GM19193 (cell line): ENCODE measurements at regions not wholly inside any gene's neighbourhood (a gene's known extent, or its start where the extent isn't known, plus 50 kb on each side); places are given as distances from the start of the nearest gene placed in this dataset.

Experiments
- POLR2A ChIP-seq: IDR thresholded peaks from 4 replicates; pipeline ENCODE4 v1.6.1; 2011; ENCODE audit not compliant: insufficient read depth, insufficient read length; ENCODE audit errors: extremely low read depth

GRCh38 chr6:166774292-166774691 is 147.2 kb upstream of the RPS6KA2 start:
- no peak for TF ChIP-seq POLR2A

- TF ChIP-seq POLR2A, result no peak
Measured at GRCh38 chr6:166772518-166772917, 145.5 kb upstream of the RPS6KA2 start.

GRCh38 chr6:166771701-166772100 is 144.7 kb upstream of the RPS6KA2 start:
- no peak for TF ChIP-seq POLR2A

- no peak for TF ChIP-seq POLR2A
Measured at GRCh38 chr6:166770216-166771116, 143.4 kb upstream of the RPS6KA2 start.

- no peak for TF ChIP-seq POLR2A
Measured at GRCh38 chr6:166769648-166770047, 142.6 kb upstream of the RPS6KA2 start.

- no peak for TF ChIP-seq POLR2A
Measured at GRCh38 chr6:166768761-166769160, 141.7 kb upstream of the RPS6KA2 start.

GRCh38 chr6:166767230-166767629 is 140.2 kb upstream of the RPS6KA2 start:
- no peak for TF ChIP-seq POLR2A

GRCh38 chr6:166766769-166767168 is 139.7 kb upstream of the RPS6KA2 start:
- TF ChIP-seq POLR2A, result no peak

GRCh38 chr6:166765234-166765541 is 138.1 kb upstream of the RPS6KA2 start:
- TF ChIP-seq POLR2A, result no peak

GRCh38 chr6:166764473-166765233 is 137.6 kb upstream of the RPS6KA2 start:
- TF ChIP-seq POLR2A, result no peak

- TF ChIP-seq POLR2A, result no peak
Measured at GRCh38 chr6:166763606-166764472, 136.8 kb upstream of the RPS6KA2 start.

- TF ChIP-seq POLR2A, result no peak
Measured at GRCh38 chr6:166761801-166762200, 134.8 kb upstream of the RPS6KA2 start.

GRCh38 chr6:166760288-166760687 is 133.2 kb upstream of the RPS6KA2 start:
- TF ChIP-seq POLR2A, result no peak

- no peak for TF ChIP-seq POLR2A
Measured at GRCh38 chr6:166758136-166758704, 131.2 kb upstream of the RPS6KA2 start.
